ENCODE measurements at regions not wholly inside any gene's neighbourhood (a gene's known extent, or its start where the extent isn't known, plus 50 kb on each side); places are given as distances from the start of the nearest gene placed in this dataset.
"Not testable (repeated sequence)": the region's sequence is repeated elsewhere in the genome, so short reads cannot be mapped to it uniquely, and the experiment has no call there.

DNA sequence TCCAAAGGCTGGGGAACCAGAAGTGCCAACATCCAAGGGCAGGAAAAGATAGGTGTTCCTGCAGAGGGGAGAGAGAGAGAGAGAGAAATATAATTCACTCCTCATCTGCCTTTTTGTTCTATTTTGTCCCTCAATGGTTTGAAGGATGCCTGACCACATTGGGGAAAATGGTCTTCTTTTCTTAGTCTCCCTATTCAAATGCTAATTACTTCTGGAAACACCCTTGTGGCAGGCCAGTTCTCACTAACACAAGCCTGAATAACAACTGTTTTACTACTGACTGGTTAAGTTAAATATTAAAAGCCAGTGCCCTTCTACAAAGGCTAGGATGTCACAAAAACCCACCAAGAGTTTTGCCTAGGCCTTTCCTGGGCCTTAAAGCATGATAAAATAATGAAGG lies 425.4 kb upstream of the HTR1E start:
- DNase-seq = no peak
- intact Hi-C loops (cut with DNase I) = no loop called here

DNA sequence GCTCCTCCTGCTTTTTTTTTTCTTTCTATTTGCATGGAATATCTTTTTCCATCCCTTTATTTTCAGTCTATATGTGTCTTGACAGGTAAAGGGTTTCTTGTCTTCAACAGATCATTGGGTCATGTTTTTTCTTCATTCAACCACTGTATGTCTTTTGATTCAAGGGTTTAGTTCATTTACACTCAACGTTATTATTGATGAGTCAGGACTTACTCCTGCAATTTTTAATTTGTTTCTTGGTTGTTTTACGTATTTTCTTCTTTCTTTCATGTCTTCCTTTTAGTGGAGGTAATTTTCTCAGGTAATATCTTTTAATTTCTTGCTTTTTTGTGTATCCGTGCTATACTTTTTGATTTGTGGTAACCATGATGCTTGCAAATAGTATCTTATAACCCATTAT lies 429.1 kb upstream of the HTR1E start:
- intact Hi-C loops (cut with DNase I) = no loop called here
- no peak for DNase-seq

DNA sequence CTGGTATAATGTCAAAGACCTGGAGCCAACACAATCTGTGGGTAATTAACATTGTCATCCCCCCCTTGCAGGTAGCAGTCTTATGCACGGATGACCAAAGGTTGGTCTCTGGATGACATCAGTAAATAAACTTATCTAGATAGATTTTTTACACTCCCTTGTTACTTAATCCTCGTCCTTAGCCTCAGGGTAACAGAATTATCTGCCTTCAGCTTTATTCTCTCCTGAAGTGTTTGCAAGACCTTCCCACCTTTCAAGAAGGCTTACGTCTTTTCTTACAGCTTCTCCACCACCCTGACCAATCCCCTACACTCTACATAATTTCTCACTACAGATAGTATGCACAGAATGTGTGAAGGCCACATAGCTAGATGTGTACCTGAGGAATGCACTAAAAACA lies 434.8 kb upstream of the HTR1E start:
- no peak for DNase-seq
- intact Hi-C loops (cut with DNase I) = no loop called here

DNA sequence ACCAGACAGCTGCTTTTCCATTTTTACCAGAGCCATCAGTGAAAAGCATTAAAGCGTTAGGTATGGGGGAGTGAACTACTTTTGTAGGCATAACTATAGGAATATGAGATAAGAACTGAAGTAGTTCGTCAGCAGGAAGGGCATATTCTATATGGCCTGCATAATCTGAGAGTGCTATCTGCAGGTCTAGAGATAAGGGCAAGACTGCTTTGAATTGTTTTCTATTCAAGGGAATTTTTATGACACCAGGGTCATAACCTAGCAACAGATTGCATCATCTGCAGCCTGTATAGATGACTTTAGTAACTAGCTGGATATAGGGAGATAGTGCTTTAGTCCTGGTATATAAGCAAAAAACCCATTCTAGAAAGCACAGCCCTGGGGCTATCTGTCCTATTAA lies 437.3 kb upstream of the HTR1E start:
- intact Hi-C loops (cut with DNase I) = no loop called here
- no peak for DNase-seq

DNA sequence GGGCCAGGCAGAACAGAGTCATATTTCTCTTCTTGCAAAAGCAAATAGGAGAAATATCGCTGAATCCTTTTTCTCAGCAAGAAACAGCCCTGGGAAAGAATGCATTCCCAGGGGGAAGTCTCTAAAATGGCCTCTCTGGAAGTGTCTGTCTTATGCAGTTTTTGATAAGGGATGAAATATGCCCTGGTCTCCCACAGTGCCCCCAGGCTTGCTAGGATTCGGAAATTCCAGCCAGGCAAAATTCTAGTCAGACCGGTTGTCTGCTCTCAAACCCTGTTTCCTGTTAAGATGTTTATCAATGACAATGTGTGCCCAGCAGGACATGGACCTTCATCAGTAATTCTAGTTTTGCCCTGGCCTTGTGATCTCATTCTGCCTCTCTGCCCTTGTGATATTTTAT lies 448.3 kb upstream of the HTR1E start:
- intact Hi-C loops (cut with DNase I); DNase-seq: not testable (repeated sequence)

DNA sequence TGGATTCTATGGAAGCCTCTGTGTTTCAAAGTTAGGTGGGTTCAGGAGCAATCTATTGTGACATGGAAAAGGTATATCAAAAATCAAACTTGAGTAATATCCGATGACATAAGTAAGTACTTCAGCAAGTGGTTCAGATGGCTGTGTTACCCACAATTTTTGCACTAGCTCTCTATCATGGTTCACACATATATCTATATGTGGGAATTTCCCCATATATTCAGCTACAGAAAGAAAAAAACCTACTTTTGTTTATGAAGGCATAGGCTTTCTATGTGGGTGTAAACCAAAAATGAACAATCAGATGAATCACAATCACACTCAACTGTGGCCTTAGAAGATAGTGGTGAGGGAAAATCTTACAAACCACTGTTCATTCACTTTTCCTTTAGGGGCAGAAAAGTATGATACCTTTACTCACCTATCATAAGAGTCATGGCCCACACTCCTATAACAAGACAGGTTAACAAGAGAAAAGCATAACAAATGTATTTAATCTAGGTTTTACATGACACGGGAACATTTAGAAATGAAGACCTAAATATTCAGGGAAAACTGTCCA lies 449.6 kb upstream of the HTR1E start:
- intact Hi-C loops (cut with DNase I) = no loop called here
- DNase-seq = no peak

DNA sequence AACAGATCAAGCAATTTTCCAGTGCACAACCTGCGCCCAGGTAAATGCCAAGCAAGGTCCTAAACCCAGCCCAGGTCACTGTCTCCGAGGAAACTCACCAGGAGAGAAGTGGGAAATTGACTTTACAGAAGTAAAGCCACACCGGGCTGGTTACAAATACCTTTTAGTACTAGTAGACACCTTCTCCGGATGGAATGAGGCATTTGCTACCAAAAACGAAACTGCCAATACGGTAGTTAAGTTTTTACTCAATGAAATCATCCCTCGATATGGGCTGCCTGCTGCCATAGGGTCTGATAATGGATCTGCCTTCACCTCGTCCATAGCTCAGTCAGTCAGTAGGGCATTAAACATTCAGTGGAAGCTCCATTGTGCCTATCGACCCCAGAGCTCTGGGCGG lies 459.0 kb upstream of the HTR1E start:
- intact Hi-C loops (cut with DNase I); DNase-seq: not testable (repeated sequence)

DNA sequence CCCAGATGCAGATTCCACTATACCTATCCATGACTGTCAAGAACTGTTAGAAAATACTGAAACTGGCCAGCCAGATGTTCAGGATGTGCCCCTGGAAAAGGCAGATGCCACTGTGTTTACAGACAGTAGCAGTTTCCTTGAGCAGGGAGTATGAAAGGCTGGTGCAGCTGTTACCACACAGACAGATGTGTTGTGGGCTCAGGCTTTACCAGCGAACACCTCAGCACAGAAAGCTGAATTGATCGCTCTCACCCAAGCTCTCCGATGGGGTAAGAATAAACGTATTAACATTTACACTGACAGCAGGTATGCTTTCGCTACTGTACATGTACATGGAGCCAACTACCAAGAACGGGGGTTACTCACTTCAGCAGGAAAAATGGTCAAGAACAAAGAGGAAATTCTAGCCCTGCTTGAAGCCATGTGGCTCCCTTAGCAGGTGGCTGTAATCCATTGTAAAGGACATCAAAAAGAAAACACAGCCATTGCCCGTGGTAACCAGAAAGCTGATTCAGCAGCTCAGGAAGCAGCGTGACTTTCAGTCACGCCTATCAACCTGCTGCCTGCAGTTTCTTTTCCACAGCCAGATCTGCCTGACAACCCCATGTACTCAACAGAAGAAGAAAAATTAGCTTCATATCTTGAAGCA lies 459.7 kb upstream of the HTR1E start:
- peak in 1 of 42 donors; percentile 2 for DNase-seq
- intact Hi-C loops (cut with DNase I) = no loop called here

DNA sequence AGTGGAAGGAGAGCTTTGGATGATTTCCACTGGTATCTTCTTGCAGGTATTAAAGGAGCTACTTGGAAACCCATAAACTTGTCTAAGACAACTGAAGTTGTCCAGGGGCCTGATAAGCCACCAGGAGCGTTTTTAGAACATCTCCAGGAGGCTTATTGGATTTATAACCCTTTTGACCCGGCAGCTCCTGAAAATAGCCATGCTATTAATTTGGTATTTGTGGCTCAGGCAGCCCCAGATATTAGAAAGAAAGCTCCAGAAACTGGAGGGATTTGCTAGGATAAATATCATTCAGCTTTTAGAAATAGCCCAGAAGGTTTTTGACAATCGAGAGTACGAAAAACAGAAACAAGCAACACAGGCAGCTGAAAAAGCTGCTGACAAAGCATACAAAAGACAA lies 461.0 kb upstream of the HTR1E start:
- DNase-seq = no peak
- intact Hi-C loops (cut with DNase I) = no loop called here

DNA sequence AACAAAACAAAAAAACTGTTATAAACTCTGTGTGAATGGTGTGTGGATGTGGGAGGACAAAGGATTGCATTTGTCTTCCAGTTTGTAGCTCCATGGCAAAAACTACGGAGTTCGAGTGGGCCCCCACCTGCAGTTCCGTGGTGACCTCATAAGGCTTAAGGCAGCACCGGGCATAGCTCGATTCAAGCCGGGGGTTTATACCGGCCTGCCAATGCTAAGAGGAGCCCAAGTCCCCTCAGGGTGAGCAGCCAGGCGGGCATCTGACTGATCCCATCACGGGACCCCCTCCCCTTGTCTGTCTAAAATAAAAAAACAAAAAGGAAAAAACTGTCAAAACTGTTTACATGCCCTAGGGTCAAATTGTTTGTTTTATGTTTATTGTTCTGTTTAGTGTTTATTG lies 463.2 kb upstream of the HTR1E start:
- DNase-seq = peak in 1 of 42 donors; percentile 30
- intact Hi-C loops (cut with DNase I) = no loop called here

DNA sequence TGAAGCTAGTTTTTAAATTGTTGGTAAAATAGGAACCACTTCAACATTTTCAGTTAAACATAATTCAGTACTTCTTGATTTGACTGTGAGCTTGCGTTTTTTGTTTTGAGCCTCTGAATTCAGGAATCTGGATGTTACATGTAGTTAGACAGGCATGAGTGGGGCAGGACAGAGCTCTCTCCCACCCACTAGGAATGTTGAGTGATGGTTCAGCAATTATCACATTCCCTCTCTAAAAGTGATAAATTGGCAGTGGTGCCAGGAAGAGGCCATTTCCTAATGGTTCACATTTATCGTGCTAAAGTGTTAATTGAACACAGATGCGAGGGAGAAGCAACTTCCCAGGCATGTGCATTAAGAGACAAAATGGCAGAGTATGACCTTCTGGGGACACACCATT lies 465.5 kb upstream of the HTR1E start:
- intact Hi-C loops (cut with DNase I) = no loop called here
- no peak for DNase-seq

DNA sequence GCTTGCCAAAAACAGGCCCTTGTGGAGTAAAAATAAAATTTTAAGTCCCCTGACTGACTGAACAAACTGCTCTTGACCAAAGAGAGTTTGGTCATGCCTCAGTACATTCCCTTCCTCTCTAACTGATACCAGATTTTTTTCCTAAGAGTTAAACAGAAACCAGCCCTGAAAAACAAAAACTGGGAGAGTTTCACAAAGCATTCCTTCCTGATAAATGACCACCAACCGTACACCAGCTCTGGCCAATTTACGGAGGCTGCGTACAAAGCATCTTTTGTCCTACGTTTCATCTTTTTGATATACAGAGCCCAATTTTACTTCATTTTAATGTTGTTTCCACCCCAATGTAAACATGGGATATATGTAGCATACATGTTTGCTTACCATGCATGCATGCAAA lies 477.4 kb upstream of the HTR1E start:
- no peak for DNase-seq
- intact Hi-C loops (cut with DNase I) = no loop called here

DNA sequence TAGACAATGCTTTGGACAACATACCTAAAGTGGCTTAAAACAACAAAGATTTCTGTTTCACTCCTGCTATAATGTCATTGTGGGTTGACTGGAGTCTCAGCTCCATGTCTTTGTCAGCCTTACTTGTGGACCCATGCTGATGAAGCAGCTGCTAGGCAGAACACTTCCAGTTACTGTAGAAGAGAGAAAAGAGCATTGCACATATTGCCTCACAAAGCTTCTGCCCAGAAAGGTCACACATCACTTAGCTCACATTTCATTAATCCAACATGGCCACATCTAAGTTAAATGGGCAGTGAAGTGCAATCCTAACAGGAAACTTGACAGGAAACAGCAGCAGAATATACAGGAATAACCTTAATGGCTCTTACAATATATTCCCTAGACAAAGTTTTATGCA lies 480.5 kb upstream of the HTR1E start:
- intact Hi-C loops (cut with DNase I) = no loop called here
- no peak for DNase-seq

DNA sequence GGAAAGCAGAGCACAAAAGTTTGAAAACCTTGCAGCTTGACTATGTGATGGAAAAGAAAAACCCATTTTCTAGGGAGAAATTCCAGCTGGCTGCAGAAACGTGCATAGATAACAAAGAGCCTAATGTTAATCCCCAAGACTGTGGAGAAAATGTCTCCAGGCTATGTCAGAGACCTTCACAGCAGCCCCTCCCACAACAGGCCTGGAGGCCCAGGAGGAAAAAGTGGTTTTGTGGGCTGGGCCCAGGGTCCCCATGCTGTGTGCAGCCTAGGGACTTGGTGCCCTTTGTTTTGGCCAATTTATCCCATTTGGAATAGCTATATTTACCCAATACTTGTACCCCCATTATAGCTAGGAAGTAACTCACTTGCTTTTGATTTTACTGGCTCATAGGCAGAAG lies 484.1 kb upstream of the HTR1E start:
- no peak for DNase-seq
- intact Hi-C loops (cut with DNase I) = no loop called here

DNA sequence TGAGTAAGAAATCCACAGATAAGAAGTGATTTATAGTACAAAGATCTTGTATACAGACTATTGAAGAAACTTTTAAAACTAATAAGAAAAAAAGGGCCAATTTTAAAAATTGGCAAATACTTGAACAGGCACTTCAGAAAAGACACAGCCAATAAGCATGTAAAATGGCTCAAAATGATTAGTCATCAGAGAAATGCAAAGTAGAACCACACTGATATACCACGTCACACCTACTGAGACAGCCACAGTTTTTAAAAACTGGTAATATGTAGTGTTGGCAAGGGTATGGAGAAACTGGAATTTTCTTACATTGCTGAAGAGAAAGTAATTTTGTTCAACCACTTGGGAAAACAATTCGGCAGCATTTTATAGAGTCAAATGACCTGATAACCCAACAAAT lies 488.9 kb upstream of the HTR1E start:
- intact Hi-C loops (cut with DNase I) = no loop called here
- DNase-seq = no peak

DNA sequence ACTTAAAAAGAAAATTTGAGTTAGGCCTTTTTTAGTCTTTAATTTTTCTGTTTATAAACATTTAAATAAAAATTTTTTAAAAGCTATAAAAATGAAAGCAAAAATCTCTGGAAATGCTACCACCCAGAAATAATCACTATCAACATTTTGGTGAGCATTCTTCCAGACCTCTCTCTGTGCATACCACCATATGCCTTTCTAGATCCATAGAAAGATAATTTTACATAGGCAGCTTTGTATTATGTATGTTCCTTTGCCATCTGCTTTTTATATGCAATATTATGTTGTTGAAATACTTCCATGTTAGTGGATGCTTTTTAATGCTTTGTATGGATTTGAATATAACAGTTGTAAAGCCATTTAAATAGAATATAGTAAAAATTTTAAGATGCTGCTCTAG lies 496.7 kb upstream of the HTR1E start:
- DNase-seq = no peak
- intact Hi-C loops (cut with DNase I) = no loop called here

DNA sequence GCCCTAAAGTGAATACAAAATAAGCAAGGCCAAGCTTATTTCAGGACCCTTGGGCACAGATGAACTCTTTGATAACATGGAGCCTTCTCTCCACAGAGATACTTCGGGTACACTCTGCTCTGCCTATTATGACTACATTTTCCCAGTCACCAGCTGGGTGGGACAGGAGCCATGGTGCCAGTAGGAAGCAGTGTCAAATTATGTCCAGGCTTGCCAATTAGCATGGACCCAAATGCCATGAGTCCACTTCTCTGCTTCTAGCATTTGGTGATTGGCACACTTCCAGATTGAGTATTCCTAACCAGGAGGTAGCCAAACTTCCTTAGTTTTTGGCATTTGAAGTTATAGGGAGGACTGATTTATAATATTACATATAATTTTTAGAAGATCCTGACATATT lies 513.8 kb upstream of the HTR1E start:
- intact Hi-C loops (cut with DNase I) = no loop called here
- no peak for DNase-seq

DNA sequence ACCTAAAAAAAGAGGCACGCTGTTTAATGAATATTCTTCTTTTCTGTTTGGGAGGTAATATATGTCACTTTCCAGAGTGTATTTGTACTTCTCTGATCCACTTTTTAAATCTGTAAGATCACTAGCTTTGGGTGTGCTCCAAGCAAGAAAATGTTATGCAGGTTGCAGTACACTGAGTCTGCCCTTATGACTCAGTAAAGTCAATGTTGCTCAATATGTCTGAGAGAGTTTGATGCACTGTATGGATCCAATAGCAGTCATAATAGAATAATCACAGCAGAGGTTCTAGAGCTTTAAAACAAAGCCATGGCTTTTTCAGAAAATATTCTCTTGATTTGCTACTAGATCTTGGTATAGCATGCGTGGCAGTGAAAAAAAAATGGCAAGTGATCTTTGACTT lies 525.3 kb upstream of the HTR1E start:
- intact Hi-C loops (cut with DNase I) = no loop called here
- DNase-seq = peak in 2 of 42 donors; percentile 14 to 40

DNA sequence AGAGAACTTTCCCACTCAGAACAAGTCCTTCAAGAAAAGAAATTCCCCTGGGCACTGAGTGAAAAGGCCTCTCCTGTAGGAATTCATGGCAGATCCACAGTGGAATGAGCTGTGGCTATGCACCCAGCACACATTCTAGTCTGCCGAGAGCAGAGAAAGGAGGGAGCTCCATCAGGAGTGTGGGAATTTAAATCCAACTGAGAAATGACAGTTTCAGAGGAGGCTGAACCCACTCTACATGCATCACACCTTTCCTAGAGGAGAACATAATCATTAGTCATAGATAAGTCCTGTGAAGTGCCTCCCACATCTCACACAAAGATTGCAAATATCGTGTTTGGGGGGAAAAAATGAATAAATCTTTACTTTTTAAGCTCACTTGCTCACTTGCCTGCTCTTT lies 530.2 kb upstream of the HTR1E start:
- intact Hi-C loops (cut with DNase I) = no loop called here
- peak in 32 of 42 donors; percentile 2 to 83 (median 34) for DNase-seq

DNA sequence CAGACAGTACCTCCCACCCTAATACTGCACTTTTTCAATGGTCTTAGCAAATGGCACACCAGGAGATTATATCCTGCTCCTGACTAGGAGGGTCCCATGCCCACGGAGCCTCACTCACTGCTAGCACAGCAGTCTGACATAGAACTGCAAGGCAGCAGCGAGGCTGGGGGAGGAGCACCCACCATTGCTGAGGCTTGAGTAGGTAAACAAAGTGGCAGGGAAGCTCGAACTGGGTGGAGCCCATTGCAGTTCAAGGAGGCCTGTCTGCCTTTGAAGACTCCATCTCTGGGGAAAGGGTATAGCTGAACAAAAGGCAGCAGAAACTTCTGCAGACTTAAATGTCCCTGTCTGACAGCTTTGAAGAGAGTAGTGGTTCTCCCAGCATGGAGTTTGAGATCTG lies 544.5 kb upstream of the HTR1E start:
- DNase-seq; intact Hi-C loops (cut with DNase I): not testable (repeated sequence)

DNA sequence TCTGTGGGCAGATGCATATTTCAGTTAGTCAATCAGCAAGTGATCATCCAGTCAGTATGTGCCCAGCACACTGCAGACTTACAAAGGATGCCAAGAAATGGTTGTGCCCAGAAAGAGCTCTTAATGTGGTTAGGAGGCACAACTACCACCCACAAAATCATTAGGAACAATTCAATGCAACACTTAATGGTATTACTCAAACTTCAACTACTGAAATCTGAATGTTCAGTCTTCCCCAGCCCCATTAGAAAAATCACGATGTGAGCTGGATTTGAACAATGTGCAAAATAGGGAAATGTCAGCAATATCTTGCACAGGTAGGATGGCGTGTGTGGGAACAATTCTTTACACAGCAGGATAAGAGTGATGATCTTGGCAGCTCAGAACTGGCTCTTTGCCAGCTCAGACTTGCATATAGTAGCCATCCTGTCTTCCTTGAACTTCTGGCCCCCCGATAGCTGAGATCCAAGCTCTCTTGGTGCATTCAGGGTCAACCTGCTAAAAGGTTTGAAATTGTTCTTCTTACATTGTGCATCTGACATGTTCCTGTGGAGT lies 556.7 kb upstream of the HTR1E start:
- peak in 27 of 42 donors; percentile 9 to 74 (median 37) for DNase-seq

More for the DNA sequence above, 556.7 kb upstream of the HTR1E start:
- intact Hi-C loops (cut with DNase I) = no loop called here
